Activated T-cell treated with anti-CD3 and anti-CD28 coated beads, Interleukin-2, amount 50 U/mL, for 24 hours (primary cell): ENCODE measurements at regions not wholly inside any gene's neighbourhood (a gene's known extent, or its start where the extent isn't known, plus 50 kb on each side); places are given as distances from the start of the nearest gene placed in this dataset.

ENCODE experiments used
- DNase-seq: peaks from one replicate; pipeline ENCODE4 v3.0.0-alpha.2; 2020
- H3K27ac Mint-ChIP-seq: 2 replicates; pipeline ENCODE4 v1.8.0; 2020; ENCODE audit warnings: mild to moderate bottlenecking, mixed read lengths
- H3K27me3 Mint-ChIP-seq: 2 replicates; pipeline ENCODE4 v1.8.0; 2020; ENCODE audit warnings: mixed read lengths
- H3K36me3 Mint-ChIP-seq: 2 replicates; pipeline ENCODE4 v1.8.0; 2020; ENCODE audit warnings: low read depth, mixed read lengths
- H3K4me1 Mint-ChIP-seq: 2 replicates; pipeline ENCODE4 v1.8.0; 2020; ENCODE audit warnings: low read depth, mixed read lengths
- H3K4me3 Mint-ChIP-seq: 2 replicates; pipeline ENCODE4 v1.8.0; 2020; ENCODE audit warnings: mild to moderate bottlenecking, moderate library complexity, mixed read lengths
- H3K9me3 Mint-ChIP-seq: 2 replicates; pipeline ENCODE4 v1.8.0; 2020; ENCODE audit warnings: mixed read lengths

DNA sequence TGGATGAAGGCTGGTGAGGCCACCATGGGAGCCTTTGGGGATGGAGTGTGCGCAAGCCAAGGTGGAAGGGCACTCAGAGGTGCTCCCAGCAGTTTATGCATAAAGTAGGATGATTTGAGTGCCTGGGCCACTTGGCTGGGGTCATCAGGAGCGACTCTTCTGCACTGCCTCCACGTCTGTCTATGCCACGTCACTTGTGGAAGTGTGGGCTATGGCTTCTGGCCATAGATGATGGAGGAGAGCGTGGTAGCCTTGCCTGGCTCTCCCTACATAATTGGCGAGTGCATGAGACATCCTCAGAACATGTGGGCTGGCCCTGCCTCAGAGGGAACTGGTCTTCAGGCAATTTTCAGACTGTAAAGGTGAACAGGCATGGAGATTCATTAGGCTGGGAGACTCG is 182.9 kb downstream of the TEX29 start:
- peaks cover 39% of the 10 kb centered on the region for H3K27me3 Mint-ChIP-seq
- DNase-seq: no peak
- no peak overlapping the region for H3K4me3 Mint-ChIP-seq
- H3K36me3 Mint-ChIP-seq: no peaks in the 10 kb centered on the region
- H3K27ac Mint-ChIP-seq: no peak overlapping the region
- no peaks in the 10 kb centered on the region for H3K4me1 Mint-ChIP-seq
- H3K9me3 Mint-ChIP-seq: peaks cover 8% of the 10 kb centered on the region

DNA sequence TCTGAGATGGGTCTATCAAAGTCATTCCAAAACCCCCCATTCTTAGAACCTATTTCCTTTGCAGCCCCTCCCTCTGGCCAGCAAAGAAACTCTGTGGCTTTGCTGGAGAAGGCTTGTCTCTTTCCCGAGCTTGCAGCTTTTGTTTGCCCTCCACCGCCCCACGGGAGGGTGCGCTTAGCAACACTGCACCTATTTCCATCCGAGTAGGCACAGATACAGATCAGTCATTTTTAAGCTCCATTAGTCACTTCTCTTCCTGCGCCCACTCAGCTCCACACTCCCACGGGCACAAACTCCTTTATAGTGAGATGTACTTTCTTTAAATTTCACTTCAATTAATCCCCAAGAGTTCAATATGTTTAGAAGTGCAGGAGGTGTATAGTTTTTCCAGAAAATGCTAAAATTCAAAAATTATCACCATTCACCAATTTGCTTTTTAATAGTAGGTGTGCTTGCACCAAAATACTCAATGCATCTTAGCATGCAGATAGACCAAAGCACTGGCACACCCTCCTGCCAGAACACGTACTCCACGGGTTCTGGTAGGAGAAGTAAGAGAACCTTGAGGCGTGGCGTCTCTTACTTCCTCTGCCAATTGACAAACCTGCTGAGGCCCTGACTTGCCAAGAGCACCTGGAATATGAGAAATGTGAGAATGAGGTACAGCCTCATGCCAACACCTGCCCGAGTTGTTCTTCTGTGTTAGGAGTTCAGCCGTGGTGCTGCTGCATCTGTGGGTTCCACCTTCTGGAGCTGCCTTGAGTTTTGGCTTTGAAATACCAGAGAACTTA is 183.7 kb downstream of the TEX29 start:
- no peak for DNase-seq
- Mint-ChIP-seq H3K9me3 (peaks cover 8% of the 10 kb centered on the region), H3K27me3 (peaks cover 43% of the 10 kb centered on the region), H3K4me1 (no peaks in the 10 kb centered on the region), H3K27ac (no peak overlapping the region), H3K4me3 (no peak overlapping the region), H3K36me3 (no peaks in the 10 kb centered on the region)

GRCh38 chr13:111505175-111505777 is 184.8 kb downstream of the TEX29 start:
- no peak for DNase-seq
- H3K4me3 Mint-ChIP-seq: no peak overlapping the region
- H3K4me1 Mint-ChIP-seq: no peaks in the 10 kb centered on the region
- H3K27ac Mint-ChIP-seq: no peak overlapping the region
- peaks cover 8% of the 10 kb centered on the region for H3K9me3 Mint-ChIP-seq
- peaks cover 43% of the 10 kb centered on the region for H3K27me3 Mint-ChIP-seq
- H3K36me3 Mint-ChIP-seq: no peaks in the 10 kb centered on the region

- H3K36me3 Mint-ChIP-seq: no peaks in the 10 kb centered on the region
- no peak overlapping the region for H3K27ac Mint-ChIP-seq
- DNase-seq: no peak
- H3K4me1 Mint-ChIP-seq: no peaks in the 10 kb centered on the region
- peaks cover 4% of the 10 kb centered on the region for H3K9me3 Mint-ChIP-seq
- peaks cover 43% of the 10 kb centered on the region for H3K27me3 Mint-ChIP-seq
- no peak overlapping the region for H3K4me3 Mint-ChIP-seq
Measured at GRCh38 chr13:111506125-111506524, 185.7 kb downstream of the TEX29 start.

- Mint-ChIP-seq H3K36me3 (no peaks in the 10 kb centered on the region), H3K4me1 (no peaks in the 10 kb centered on the region), H3K4me3 (no peak overlapping the region), H3K27ac (no peak overlapping the region), H3K9me3 (peaks cover 4% of the 10 kb centered on the region), H3K27me3 (peaks cover 43% of the 10 kb centered on the region)
- no peak for DNase-seq
Measured at GRCh38 chr13:111506621-111507020, 186.2 kb downstream of the TEX29 start.

DNA sequence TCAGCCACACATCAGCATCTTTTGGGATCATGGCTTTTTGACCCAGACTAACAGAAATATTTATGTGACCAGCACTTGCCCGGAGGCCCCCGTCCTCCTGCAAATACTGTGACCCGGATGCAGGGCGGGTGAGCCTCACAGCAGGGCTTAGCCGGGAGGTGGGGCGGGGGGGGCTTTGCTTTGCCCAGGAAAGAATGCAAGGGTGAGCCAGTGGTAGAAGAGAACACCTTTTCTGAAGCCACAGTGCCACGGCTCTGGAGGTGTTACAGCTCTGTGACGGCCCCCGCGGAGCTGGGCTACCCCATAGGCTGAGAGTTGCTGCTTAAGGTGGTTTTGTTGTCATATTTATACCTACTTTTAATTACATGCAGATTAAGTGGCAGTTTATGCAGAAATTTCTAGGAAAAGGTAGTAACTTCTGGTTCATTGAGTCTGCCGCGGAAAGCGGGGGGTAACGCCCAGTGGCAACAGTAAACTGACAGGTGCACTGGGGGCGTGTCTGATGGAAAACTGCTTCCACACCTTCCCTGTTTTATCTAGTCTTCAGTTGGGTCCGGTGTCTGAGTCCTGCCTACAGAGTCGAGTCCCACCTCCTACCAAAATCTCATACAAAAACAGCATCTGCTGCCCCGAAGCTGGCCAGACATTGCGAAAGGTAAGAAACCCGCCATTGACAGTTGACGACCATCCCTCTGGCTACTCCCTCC is 187.9 kb downstream of the TEX29 start:
- H3K27ac Mint-ChIP-seq: no peak overlapping the region
- H3K4me3 Mint-ChIP-seq: no peak overlapping the region
- no peak for DNase-seq
- no peaks in the 10 kb centered on the region for H3K36me3 Mint-ChIP-seq
- peaks cover 31% of the 10 kb centered on the region for H3K27me3 Mint-ChIP-seq
- H3K9me3 Mint-ChIP-seq: no peaks in the 10 kb centered on the region
- H3K4me1 Mint-ChIP-seq: no peaks in the 10 kb centered on the region

DNA sequence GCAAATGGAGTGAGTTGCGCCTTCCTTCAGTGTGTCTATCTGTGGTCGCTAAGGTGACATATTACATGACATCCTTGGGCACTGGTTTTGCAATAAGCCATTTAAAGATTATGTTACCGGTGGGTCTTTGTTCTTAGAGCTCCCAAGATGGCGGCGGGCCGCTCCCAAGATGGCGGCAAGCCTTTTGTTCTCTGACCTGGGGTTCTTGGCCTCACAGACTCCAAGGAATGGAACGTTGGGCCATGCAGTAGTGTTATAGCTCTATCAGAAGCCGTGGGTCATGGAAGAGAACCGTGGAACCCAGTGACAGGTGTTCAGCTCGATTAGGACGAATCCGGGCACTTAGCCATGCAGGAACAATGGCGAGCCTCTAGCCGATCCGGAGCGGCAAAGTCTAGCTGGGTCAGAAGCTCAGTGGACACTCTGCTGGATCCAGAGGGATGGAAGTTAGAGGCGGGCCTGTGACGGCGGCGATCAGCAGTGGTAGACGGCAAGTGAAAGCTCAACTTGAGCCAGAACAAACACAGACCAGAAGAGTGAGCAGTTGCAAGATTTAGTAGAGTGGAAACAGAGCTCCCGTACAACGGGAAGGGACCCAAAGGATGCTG is 188.6 kb downstream of the TEX29 start:
- no peak for DNase-seq
- H3K27me3 Mint-ChIP-seq: peaks cover 25% of the 10 kb centered on the region
- H3K9me3 Mint-ChIP-seq: no peaks in the 10 kb centered on the region
- no peaks in the 10 kb centered on the region for H3K36me3 Mint-ChIP-seq
- no peaks in the 10 kb centered on the region for H3K4me1 Mint-ChIP-seq
- H3K4me3 Mint-ChIP-seq: no peak overlapping the region
- H3K27ac Mint-ChIP-seq: no peak overlapping the region

DNA sequence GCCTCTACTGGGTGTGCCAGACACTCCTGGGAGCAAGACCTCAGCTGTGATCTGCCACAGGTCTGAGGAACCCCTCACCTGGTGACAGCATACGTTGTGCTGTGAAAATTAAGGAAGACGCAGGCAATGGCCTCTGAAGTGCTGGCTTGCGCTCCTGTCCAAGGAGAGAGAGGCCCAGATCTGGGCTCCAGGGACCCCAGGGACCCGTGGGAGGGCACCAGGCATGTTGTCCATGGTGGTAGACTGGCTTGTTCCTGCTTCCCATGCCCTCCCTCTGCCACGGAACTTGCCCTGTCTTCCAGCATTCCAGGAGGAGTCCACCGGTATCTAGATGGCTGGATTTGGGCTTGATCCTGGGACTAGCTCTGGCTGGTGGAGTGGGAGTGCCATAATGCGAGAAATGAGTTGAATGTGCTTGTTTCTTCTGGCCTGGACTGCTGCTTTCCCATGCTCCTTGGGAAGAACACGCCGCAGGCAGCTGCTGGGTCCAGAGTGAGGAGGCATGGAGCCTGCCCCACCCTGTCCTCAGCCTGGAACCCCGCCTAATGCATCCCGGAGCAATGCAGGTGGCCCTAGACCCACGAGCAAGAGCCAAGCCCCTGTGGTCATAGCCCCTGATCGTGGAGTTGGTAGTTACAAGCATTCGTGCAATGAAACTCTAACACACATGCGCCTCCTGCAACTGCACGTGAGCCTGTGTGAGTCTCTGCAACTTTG is 190.2 kb downstream of the TEX29 start:
- H3K4me3 Mint-ChIP-seq: no peak overlapping the region

GRCh38 chr13:111511219-111511732 is 190.8 kb downstream of the TEX29 start:
- Mint-ChIP-seq H3K9me3 (no peaks in the 10 kb centered on the region), H3K4me3 (no peak overlapping the region), H3K27me3 (peaks cover 18% of the 10 kb centered on the region), H3K4me1 (no peaks in the 10 kb centered on the region), H3K27ac (no peak overlapping the region), H3K36me3 (no peaks in the 10 kb centered on the region)
- DNase-seq: no peak

More for the DNA sequence above, 190.2 kb downstream of the TEX29 start:
- Mint-ChIP-seq H3K27ac (no peak overlapping the region), H3K9me3 (no peaks in the 10 kb centered on the region), H3K36me3 (no peaks in the 10 kb centered on the region), H3K27me3 (peaks cover 15% of the 10 kb centered on the region), H3K4me1 (no peaks in the 10 kb centered on the region)
- no peak for DNase-seq

DNA sequence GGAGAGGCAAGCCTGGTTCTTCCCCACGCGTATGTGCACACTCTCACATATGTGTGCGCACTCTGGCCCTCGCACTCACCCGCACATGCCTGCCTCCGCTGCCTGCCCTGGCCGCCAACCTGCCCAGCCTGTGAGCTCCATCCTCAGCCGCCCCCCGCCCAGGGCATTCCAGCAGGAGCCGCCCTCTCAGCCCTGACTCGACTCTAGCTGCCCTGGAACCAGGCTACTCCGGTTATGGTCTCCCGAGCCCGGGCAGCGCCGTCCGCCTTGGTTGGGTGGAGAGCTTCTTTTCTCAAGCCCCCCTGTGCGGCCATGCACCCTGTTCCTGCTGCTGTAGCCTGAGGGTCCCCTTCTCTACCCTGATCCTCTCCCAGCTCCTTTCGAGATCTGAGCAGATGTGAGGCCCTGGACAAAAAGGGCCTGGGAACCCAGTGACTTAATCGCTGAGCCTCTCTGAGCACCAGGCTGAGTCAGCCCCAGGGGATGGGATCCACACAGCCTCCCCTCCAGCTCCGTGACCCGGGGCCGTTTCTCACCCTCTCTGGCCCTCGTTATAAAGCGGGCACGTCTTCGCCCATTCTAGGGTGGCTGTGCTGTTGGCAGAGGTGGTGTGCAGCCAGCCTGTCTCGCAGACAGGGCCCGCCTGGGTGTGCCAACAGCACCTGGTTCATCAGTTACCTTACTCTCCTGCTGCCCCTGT is 191.5 kb downstream of the TEX29 start:
- Mint-ChIP-seq H3K27me3 (peaks cover 12% of the 10 kb centered on the region), H3K4me1 (no peaks in the 10 kb centered on the region), H3K9me3 (no peaks in the 10 kb centered on the region), H3K36me3 (no peaks in the 10 kb centered on the region), H3K27ac (no peak overlapping the region), H3K4me3 (no peak overlapping the region)
- DNase-seq: no peak

DNA sequence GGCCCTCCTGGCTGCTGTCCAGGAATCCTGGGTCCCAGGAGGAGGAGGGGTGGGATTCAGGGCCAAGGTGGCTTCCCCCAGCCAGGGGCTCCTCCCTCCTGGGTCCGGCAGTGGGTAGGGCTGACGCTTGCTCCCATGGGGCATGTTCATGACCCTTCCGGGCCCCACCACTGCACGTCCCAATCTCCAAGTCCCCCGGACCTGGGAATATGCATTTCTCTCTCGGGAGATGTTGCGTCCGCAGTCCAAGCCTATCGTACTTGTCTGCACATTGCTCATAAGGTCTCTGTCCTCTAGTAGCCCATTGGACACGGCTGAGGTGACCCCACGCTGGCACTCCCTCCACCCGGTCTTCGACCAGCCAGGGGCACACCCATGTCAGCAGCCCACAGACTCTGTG is 192.3 kb downstream of the TEX29 start:
- Mint-ChIP-seq H3K36me3 (no peaks in the 10 kb centered on the region), H3K27me3 (peaks cover 12% of the 10 kb centered on the region), H3K4me3 (no peak overlapping the region), H3K4me1 (no peaks in the 10 kb centered on the region), H3K9me3 (no peaks in the 10 kb centered on the region), H3K27ac (no peak overlapping the region)
- no peak for DNase-seq

GRCh38 chr13:111513766-111514609 is 193.5 kb downstream of the TEX29 start:
- DNase-seq: peak; percentile 12
- no peak overlapping the region for H3K27ac Mint-ChIP-seq
- peaks cover 6% of the 10 kb centered on the region for H3K27me3 Mint-ChIP-seq
- H3K4me1 Mint-ChIP-seq: no peaks in the 10 kb centered on the region
- no peaks in the 10 kb centered on the region for H3K9me3 Mint-ChIP-seq
- H3K4me3 Mint-ChIP-seq: no peak overlapping the region
- no peaks in the 10 kb centered on the region for H3K36me3 Mint-ChIP-seq
